Left ventricle myocardium inferior (tissue), 1 donor: ENCODE measurements at regions not wholly inside any gene's neighbourhood (a gene's known extent, or its start where the extent isn't known, plus 50 kb on each side); places are given as distances from the start of the nearest gene placed in this dataset.
"Not testable (repeated sequence)": the region's sequence is repeated elsewhere in the genome, so short reads cannot be mapped to it uniquely, and the experiment has no call there.

ENCODE experiments used
- DNase-seq: peaks from one replicate; pipeline ENCODE4 v3.0.0-alpha.2; 2020
- H3K27ac ChIP-seq: fragments of 200-600 bp; replicated peaks from 2 replicates; pipeline ENCODE4 v1.8.0; 2021
- H3K27me3 ChIP-seq: fragments of 200-600 bp; 2 replicates; pipeline ENCODE4 v1.8.0; 2021; ENCODE audit warnings: low read depth
- H3K36me3 ChIP-seq: fragments of 200-600 bp; 2 replicates; pipeline ENCODE4 v1.8.0; 2021
- H3K4me1 ChIP-seq: fragments of 200-600 bp; 2 replicates; pipeline ENCODE4 v1.8.0; 2021
- H3K4me3 ChIP-seq: fragments of 200-600 bp; 2 replicates; pipeline ENCODE4 v1.8.0; 2021; ENCODE audit warnings: mild to moderate bottlenecking, moderate library complexity
- H3K9me3 ChIP-seq: fragments of 200-600 bp; replicated peaks from 2 replicates; pipeline ENCODE4 v1.8.0; 2021
- intact Hi-C: fragments of 100-400 bp; cut with micrococcal nuclease; formaldehyde crosslinking; loops from one replicate; pipeline ENCODE4 v1.11.0; 2022
- TF ChIP-seq, protein P1 (sequence below): fragments of 200-600 bp; IDR thresholded peaks from 2 replicates; pipeline ENCODE4 v1.8.0; 2021; ENCODE audit warnings: antibody characterized with exemption, mild to moderate bottlenecking, borderline replicate concordance
- donor health status: DM: no; HTN: yes; CAD: no; lungs with severe emphysema.

DNA sequence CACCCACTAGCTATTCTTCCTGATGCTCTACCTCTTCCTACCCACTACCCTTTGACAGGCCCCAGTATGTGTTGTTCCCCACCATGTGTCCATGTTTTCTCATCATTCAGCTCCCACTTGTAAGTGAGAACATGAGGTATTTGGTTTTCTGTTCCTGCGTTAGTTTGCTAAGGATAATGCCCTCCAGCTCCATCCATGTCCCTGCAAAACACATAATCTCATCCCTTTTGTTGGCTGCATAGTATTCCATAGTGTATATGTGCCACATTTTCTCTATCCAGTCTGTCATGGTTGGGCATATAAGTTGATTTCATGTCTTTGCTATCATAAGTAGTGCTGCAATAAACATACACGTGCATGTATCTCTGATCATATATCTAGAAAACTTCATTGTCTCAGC lies 218.3 kb upstream of the STXBP5 start:
- Histone ChIP-seq H3K4me1 (no peaks in the 10 kb centered on the region), H3K4me3 (no peak overlapping the region), H3K27ac (no peak overlapping the region), H3K9me3 (peaks cover 15% of the 10 kb centered on the region), H3K27me3 (no peaks in the 10 kb centered on the region), H3K36me3 (no peaks in the 10 kb centered on the region)
- TF ChIP-seq, protein P1, sequence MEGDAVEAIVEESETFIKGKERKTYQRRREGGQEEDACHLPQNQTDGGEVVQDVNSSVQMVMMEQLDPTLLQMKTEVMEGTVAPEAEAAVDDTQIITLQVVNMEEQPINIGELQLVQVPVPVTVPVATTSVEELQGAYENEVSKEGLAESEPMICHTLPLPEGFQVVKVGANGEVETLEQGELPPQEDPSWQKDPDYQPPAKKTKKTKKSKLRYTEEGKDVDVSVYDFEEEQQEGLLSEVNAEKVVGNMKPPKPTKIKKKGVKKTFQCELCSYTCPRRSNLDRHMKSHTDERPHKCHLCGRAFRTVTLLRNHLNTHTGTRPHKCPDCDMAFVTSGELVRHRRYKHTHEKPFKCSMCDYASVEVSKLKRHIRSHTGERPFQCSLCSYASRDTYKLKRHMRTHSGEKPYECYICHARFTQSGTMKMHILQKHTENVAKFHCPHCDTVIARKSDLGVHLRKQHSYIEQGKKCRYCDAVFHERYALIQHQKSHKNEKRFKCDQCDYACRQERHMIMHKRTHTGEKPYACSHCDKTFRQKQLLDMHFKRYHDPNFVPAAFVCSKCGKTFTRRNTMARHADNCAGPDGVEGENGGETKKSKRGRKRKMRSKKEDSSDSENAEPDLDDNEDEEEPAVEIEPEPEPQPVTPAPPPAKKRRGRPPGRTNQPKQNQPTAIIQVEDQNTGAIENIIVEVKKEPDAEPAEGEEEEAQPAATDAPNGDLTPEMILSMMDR: no peak
- intact Hi-C loops: no loop called here
- no peak for DNase-seq

DNA sequence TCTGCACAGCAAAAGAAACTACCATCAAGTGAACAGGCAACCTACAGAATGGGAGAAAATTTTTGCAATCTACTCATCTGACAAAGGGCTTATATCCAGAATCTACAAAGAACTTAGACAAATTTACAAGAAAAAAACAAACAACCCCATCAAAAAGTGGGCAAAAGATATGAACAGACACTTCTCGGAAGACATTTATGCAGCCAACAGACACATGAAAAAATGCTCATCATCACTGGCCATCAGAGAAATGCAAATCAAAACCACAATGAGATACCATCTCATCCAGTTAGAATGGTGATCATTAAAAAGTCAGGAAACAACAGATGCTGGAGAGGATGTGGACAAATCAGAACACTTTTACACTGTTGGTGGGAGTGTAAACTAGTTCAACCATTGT lies 216.3 kb upstream of the STXBP5 start:
- H3K4me3 ChIP-seq, intact Hi-C loops, H3K4me1 ChIP-seq, H3K27me3 ChIP-seq, H3K27ac ChIP-seq, DNase-seq, H3K36me3 ChIP-seq: not testable (repeated sequence)
- peaks cover 15% of the 10 kb centered on the region for H3K9me3 ChIP-seq

DNA sequence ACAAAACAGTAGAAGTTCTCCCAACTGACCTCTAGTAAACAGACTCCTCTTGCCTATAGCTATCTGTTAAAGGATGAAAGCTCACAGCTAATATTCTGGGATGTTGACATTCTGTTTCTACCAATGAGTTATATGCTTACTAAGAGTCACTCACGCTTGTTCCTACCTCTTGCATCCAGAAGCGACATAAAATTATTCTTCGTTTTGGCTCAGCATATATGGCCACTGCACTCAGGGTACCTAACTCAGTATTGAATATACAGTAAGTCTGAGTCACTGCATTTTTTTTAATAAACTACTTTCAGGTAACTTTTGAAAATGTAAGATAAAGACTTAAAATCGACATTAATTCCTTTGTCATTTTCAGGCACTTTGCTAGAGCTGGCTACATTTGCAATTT lies 214.4 kb upstream of the STXBP5 start:
- no peak overlapping the region for H3K4me3 ChIP-seq
- no peaks in the 10 kb centered on the region for H3K4me1 ChIP-seq
- TF ChIP-seq, protein P1: no peak
- H3K9me3 ChIP-seq: peaks cover 25% of the 10 kb centered on the region
- no peaks in the 10 kb centered on the region for H3K27me3 ChIP-seq
- no peak overlapping the region for H3K27ac ChIP-seq
- no peaks in the 10 kb centered on the region for H3K36me3 ChIP-seq
- no peak for DNase-seq
- intact Hi-C loops: no loop called here

DNA sequence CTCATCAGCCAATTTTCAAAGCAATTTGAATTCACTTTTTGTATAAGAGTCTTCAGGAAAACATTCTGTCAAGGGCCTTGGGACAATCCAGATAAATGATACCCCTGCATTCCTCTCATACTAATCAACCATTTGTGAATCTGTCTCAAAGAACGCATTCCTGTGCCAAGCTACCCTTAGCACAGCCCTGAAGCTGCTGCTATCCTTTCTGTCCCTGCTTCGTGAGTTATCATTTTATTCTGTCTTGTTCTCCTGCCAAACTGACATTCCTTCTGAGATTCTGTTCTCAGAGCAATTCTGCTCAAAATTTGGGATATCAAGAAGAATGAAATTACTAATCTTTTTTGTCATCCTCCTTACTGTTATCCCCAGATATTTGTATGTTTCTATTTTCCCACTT lies 213.9 kb upstream of the STXBP5 start:
- Histone ChIP-seq H3K36me3 (no peaks in the 10 kb centered on the region), H3K27ac (no peak overlapping the region), H3K27me3 (no peaks in the 10 kb centered on the region), H3K4me3 (no peak overlapping the region), H3K9me3 (peaks cover 25% of the 10 kb centered on the region), H3K4me1 (no peaks in the 10 kb centered on the region)
- intact Hi-C loops: no loop called here
- TF ChIP-seq, protein P1: no peak
- no peak for DNase-seq

DNA sequence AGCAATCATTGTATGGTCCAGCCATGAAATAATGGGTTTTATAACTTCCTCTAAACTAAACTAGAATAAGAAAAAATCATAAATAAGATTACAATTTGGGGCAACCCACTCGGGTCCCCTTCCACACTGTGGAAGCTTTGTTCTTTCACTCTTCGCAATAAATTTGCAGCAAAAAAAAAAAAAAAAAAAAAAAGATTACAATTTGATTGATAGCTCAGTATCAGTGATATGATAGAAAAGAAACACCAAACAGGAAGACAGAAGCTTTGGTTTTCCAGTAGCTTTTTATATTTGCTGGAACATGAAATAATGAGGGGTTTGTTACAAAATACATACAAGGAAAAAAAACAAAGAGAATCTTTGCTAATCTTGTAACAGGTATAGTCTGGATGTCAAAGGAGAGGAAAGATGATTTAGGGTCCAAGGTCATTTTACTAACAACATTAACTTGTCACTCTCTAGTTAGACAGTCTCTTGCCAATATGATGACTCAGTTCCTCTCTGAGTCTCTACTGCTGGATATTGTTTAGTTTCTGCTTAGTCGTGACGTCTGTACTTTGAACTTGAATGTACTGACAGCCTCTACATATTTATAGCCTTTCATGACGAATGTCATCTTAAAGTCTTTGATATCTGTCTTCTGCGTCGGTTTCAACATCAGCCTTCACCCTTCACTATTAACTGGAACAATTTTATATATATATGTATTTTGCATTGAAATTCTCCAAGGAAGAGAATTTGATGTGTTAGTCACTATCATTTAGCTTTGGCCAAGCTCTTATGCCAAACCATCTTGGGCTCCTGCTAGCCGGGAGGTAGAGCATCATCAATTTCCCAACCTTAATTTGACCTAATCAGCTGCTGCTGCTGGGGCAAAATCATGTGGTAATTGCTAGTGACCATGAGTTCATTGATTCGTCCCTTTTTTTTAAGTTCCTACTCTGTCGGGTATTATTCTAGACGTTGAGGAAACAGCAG lies 213.1 kb upstream of the STXBP5 start:
- intact Hi-C loops: no loop called here
- Histone ChIP-seq H3K27me3 (no peaks in the 10 kb centered on the region), H3K36me3 (no peaks in the 10 kb centered on the region), H3K27ac (no peak overlapping the region), H3K9me3 (peaks cover 25% of the 10 kb centered on the region), H3K4me1 (no peaks in the 10 kb centered on the region), H3K4me3 (no peak overlapping the region)
- TF ChIP-seq, protein P1: no peak
- DNase-seq: no peak

DNA sequence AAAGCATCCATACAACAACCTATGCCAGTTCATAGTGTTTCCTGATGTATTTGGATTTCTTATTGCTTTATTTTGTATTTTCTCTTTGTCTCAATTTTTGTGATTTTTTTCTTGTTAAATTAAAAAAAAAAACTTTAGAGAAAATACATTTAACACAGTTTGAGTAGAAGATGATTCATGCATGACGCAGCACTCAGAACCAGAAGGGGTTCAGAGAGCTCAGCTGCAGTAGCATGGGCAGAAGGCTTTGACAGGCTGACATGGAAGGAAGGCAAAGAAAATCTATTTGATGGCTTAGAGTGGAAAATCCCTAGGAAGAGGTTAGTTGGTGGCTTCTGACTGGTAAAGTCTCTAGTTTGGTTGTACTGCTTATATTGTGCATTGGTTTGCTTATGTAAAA lies 207.2 kb upstream of the STXBP5 start:
- no peaks in the 10 kb centered on the region for H3K27me3 ChIP-seq
- no peaks in the 10 kb centered on the region for H3K36me3 ChIP-seq
- H3K9me3 ChIP-seq: peaks cover 10% of the 10 kb centered on the region
- intact Hi-C loops: no loop called here
- TF ChIP-seq, protein P1: no peak
- H3K4me1 ChIP-seq: no peaks in the 10 kb centered on the region
- no peak for DNase-seq
- no peak overlapping the region for H3K27ac ChIP-seq
- no peak overlapping the region for H3K4me3 ChIP-seq
